ENCODE measurements at regions not wholly inside any gene's neighbourhood (a gene's known extent, or its start where the extent isn't known, plus 50 kb on each side); places are given as distances from the start of the nearest gene placed in this dataset.

DNA sequence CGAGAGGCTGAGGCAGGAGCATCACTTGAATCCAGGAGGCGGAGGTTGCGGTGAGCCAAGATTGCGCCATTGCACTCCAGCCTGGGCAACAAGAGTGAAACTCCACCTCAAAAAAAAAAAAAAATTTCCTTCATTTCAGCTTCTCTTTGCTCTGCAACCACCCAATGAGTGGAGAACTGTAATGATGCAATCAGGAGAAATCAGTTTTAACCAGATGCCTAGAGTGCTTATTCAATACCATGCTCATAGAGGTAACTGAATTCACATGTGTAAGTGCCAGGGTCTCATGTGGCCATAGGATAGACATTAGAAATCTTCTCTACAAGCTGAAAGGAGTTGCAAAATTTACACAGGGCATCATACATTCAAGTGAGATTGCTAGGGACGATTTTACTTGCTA is 70.6 kb downstream of the HMHB1 start:
- TF ChIP-seq POLR2A (IDR thresholded peaks at IDR 0.05; ENCODE audit: insufficient read depth in 1 of 2, low read depth in 2 of 2, low read length in 2 of 2) (no peak), ZNF282 (IDR thresholded peaks at IDR 0.05; ENCODE audit: partially characterized antibody) (no peak), TOPORS (CRISPR knock-in tag; IDR thresholded peaks at IDR 0.05) (no peak), PATZ1 (CRISPR knock-in tag; IDR thresholded peaks at IDR 0.05) (no peak), NR3C1 (CRISPR knock-in tag; IDR thresholded peaks at IDR 0.05) (no peak), MATR3 (CRISPR knock-in tag; IDR thresholded peaks at IDR 0.05) (no peak), MYC (CRISPR knock-in tag; IDR thresholded peaks at IDR 0.05; ENCODE audit: borderline replicate concordance) (no peak), ZFYVE20 (CRISPR knock-in tag; IDR thresholded peaks at IDR 0.05; ENCODE audit: borderline replicate concordance, low read depth) (no peak), TIGD3 (CRISPR knock-in tag; IDR thresholded peaks at IDR 0.05; ENCODE audit: borderline replicate concordance) (no peak), SP2 (CRISPR knock-in tag; IDR thresholded peaks at IDR 0.05) (no peak)
- TF ChIP-seq, protein P1, sequence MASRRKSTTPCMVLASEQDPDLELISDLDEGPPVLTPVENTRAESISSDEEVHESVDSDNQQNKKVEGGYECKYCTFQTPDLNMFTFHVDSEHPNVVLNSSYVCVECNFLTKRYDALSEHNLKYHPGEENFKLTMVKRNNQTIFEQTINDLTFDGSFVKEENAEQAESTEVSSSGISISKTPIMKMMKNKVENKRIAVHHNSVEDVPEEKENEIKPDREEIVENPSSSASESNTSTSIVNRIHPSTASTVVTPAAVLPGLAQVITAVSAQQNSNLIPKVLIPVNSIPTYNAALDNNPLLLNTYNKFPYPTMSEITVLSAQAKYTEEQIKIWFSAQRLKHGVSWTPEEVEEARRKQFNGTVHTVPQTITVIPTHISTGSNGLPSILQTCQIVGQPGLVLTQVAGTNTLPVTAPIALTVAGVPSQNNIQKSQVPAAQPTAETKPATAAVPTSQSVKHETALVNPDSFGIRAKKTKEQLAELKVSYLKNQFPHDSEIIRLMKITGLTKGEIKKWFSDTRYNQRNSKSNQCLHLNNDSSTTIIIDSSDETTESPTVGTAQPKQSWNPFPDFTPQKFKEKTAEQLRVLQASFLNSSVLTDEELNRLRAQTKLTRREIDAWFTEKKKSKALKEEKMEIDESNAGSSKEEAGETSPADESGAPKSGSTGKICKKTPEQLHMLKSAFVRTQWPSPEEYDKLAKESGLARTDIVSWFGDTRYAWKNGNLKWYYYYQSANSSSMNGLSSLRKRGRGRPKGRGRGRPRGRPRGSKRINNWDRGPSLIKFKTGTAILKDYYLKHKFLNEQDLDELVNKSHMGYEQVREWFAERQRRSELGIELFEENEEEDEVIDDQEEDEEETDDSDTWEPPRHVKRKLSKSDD (CRISPR knock-in tag; IDR thresholded peaks at IDR 0.05; ENCODE audit: low read depth), result no peak
- TF ChIP-seq, protein P2, sequence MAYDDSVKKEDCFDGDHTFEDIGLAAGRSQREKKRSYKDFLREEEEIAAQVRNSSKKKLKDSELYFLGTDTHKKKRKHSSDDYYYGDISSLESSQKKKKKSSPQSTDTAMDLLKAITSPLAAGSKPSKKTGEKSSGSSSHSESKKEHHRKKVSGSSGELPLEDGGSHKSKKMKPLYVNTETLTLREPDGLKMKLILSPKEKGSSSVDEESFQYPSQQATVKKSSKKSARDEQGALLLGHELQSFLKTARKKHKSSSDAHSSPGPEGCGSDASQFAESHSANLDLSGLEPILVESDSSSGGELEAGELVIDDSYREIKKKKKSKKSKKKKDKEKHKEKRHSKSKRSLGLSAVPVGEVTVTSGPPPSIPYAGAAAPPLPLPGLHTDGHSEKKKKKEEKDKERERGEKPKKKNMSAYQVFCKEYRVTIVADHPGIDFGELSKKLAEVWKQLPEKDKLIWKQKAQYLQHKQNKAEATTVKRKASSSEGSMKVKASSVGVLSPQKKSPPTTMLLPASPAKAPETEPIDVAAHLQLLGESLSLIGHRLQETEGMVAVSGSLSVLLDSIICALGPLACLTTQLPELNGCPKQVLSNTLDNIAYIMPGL (CRISPR knock-in tag; IDR thresholded peaks at IDR 0.05; ENCODE audit: borderline replicate concordance in 1 of 2, low read depth in 1 of 2), result no peak

Measured in HepG2 (cell line).